Fibroblast of upper back skin (primary cell): ENCODE measurements at regions not wholly inside any gene's neighbourhood (a gene's known extent, or its start where the extent isn't known, plus 50 kb on each side); places are given as distances from the start of the nearest gene placed in this dataset.
A peak's percentile ranks its signal among the peaks of the same experiment; 100 is the strongest.

Experiments used
- DNase-seq: peaks from one replicate; pipeline ENCODE4 v3.0.0-alpha.2; 2013

- no peak for DNase-seq
Measured at GRCh38 chr12:4012977-4013968, 140.1 kb upstream of the PARP11 start.

GRCh38 chr12:4012073-4012472 lies 138.9 kb upstream of the PARP11 start:
- DNase-seq: no peak

GRCh38 chr12:4011597-4011996 lies 138.4 kb upstream of the PARP11 start:
- DNase-seq: no peak

DNA sequence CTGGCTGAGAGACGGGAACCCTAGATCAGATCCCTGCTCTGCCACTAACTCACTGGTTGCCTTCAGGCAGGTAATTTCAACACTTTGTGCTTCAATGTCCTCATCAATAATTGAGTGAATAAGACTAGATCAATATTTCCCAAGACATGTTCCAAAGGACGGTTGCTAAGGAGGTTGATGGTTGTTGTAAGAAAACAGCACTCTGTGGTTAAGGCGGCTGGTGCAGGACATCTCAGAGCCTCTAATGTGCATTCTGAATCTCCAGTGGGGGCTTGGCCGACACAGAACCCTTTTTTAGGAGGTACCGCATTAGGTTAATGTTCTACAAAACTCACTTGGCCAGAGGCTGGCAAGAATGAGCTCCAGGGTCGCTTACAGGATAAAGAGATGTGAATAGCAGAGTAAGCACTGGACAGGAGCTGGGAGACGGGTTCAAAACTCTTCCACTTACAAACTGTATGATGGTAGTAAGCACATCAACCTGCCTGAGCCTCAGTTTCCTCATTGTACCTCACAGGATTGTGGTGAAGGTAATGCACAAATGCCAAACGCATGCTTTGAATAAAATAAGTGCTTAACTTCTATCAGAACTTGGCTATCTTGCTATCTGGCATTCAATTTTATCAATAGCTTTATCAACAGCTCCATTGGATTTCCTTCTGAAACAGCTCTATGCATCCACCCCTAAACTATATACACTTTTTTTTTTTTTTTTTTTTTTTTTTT lies 136.9 kb upstream of the PARP11 start:
- no peak for DNase-seq

DNA sequence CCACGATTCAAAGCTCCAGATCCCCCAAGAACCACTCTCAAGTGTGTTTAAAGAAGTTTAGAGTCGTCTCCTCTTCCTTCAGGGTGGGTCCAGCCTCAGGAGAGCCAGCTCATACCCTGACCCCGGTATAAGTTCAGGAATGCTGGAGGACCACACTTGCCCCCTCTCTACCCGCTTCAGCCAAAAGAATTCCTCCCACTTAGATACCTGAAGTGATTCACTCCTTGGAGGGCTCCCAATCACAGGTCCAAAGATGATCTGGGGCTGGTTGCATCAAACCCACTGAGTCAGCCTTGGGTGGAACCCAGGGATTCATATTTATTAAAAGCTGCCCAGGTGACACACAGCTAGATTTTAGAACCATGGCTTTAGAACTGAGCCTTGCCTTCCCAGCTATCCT lies 133.5 kb upstream of the PARP11 start:
- DNase-seq: no peak

DNA sequence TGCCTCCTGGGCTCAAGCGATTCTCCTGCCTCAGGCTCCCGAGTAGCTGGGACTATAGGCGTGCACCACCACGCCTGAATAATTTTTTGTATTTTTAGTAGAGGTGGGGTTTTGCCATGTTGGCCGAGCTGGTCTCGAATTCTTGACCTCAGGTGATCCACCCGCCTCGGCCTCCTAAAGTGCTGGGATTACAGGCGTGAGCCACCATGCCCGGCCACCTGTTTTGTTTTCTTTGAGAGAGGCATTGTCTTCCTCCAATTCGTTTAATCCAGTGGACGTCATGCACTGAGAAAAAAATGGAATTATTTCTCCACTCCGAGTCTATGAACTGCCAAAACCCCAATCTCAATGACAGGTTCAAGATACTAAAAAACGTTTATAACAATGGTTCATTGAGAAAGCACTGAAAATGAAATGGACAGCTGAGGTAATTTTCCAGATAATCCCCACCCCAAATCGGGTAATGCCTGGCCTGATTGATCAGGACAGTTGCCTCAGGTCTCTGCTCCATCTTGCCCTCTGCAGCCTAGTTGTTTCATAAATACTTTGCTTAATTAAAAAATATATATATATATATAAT lies 132.7 kb upstream of the PARP11 start:
- DNase-seq: no peak

GRCh38 chr12:4003576-4003975 lies 130.4 kb upstream of the PARP11 start:
- no peak for DNase-seq

GRCh38 chr12:4002601-4003000 lies 129.4 kb upstream of the PARP11 start:
- no peak for DNase-seq

GRCh38 chr12:4001841-4002240 lies 128.6 kb upstream of the PARP11 start:
- no peak for DNase-seq

DNA sequence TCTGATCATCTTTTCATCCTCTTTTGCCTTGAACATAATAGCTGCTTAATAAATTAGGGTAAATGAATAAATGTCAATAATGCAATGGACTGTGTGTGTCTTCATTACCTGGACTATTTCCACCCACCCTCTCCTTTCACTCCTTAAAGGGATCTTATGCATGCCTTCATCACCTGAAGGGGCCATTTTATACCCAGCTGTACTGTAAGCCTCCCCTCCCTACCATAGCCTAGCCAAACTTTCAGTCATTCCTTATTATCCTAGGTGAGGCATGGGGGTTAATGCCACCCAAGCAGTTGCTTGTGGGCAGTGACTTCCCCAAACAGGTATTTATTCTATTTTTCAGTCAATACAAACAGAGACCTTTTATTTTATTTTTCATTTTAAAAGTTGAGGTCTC lies 127.8 kb upstream of the PARP11 start:
- DNase-seq: no peak

DNA sequence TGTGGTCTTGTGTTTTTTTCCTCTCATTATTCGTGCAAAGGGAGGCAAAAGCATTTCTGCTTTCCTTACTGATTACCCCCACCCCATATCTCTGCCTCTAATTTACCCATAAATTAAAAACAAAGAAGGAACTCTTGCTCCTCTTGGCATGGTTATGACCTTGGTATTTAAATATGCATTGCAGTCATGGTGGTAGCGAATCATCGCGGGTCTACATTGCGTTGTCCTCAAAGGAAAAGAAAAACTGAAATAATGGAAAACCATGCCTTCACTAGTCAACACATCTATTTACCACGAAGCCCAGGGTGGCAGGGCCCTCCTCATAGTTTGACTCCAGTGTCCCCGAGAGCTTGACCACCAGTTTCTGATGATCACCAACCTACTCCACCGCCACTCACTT lies 126.7 kb upstream of the PARP11 start:
- DNase-seq: no peak

GRCh38 chr12:3998968-3999792 lies 126.0 kb upstream of the PARP11 start:
- no peak for DNase-seq

GRCh38 chr12:3998397-3998796 lies 125.2 kb upstream of the PARP11 start:
- no peak for DNase-seq

DNA sequence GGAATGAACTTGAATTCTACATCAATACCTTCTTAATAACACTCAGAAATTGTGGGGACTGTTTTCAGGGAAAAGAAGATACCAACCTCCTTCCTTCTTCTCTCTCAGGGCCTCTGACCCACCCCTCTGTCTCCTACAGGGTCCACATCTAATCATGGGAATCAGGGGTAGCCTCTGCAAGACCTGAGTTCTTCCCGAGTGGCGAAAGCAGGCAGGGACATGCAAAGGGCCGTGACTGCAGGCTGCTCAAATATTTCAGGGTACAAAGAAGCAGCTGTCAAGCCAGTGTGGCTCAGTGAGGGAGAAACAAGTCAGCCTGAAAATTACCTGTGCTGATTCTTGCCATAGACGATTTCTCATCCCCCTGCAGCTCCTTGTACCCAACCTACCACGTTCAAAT lies 123.1 kb upstream of the PARP11 start:
- no peak for DNase-seq

DNA sequence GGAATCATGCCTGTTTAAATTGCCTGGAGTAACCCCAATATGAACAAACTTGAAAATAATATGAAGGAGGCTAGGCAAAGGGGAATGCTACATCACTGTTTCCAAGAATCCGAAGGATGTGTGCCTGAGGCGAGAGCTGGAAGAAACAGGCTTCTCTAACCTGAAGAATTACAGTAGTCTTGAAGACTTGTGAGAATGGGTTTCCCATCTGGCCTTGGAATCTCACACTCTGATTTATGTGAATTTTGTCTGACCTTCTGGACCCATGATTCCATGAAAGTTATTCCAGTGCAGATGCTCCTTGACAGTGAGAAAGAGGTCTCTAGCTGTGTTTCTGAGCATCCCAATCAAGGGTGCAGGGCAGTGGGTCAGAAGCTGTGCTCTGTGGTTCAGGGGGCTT lies 122.1 kb upstream of the PARP11 start:
- DNase-seq: no peak

GRCh38 chr12:3994500-3994899 lies 121.3 kb upstream of the PARP11 start:
- DNase-seq: no peak

- DNase-seq: no peak
Measured at GRCh38 chr12:3992945-3993344, 119.7 kb upstream of the PARP11 start.

GRCh38 chr12:3991798-3992580 lies 118.8 kb upstream of the PARP11 start:
- no peak for DNase-seq

DNA sequence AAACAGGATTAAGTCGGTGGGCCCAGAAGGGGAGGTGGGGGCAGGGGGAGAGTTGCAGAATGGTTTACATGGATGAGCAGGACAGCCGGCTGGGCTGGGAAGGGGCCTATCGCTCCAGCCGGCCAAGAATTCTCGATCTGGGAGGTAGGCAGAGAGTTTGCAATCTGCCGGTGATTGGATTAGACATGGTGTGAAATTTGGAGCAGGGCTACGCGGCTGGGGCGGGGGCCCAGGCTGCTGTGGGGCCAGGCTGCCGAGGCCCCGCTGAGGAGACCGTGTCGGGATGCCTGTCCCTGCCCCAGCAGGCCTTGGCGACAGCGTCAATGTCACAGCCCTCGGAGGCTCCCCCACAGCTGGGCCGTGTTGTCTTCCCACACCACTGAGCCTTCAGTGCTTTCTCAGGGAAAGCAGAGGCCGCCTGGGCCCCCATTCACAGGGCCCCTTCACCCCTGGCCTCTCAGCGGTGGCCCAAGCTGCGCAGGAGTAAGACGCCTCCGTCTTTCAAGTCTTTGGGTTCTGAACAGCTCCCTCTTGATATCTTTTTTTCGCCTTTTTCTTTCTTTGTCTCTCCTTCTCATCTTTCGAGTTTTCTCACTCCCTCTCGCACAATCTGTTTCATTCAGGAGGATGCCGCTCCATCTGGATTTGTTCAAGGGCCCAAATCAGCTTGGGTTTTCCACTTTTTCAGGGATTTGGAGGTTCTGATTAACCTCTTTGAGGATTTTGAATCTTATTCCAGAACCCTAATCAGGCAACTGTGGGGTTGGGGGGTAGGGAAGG lies 117.5 kb upstream of the PARP11 start:
- no peak for DNase-seq

- DNase-seq: no peak
Measured at GRCh38 chr12:3989218-3989550, 116.0 kb upstream of the PARP11 start.

GRCh38 chr12:3988519-3989217 lies 115.5 kb upstream of the PARP11 start:
- peak; percentile 14 for DNase-seq
